ENCODE measurements at regions not wholly inside any gene's neighbourhood (a gene's known extent, or its start where the extent isn't known, plus 50 kb on each side); places are given as distances from the start of the nearest gene placed in this dataset.

- Histone ChIP-seq H3K79me2 (ENCODE audit: low read length) (no peaks in the 10 kb centered on the region), H3K36me3 (replicated peaks; ENCODE audit: insufficient read depth, low read length) (no peaks in the 10 kb centered on the region), H3K4me1 (ENCODE audit: low read length) (no peaks in the 10 kb centered on the region), H3K27ac (ENCODE audit: low read length) (no peak overlapping the region), H4K20me1 (ENCODE audit: insufficient read depth, low read length) (no peaks in the 10 kb centered on the region), H3K27me3 (replicated peaks; ENCODE audit: insufficient read depth, low read length) (no peaks in the 10 kb centered on the region), H3K4me2 (ENCODE audit: low read depth, low read length) (no peak overlapping the region), H3K4me3 (ENCODE audit: low read length) (no peak overlapping the region), H2AFZ (ENCODE audit: low read length) (no peak overlapping the region), H3K9ac (ENCODE audit: low read length) (no peak overlapping the region), H3K9me2 (replicated peaks; ENCODE audit: insufficient read depth, low read length) (no peaks in the 10 kb centered on the region), H3F3A (ENCODE audit: insufficient read depth, low read length) (no peaks in the 10 kb centered on the region), H3K9me3 (replicated peaks; ENCODE audit: insufficient read depth, low read length) (no peaks in the 10 kb centered on the region)
- TF ChIP-seq EZH2phosphoT487 (IDR thresholded peaks at IDR 0.05; ENCODE audit: low read length) (no peak), EZH2 (optimal IDR thresholded peaks at IDR 0.05; ENCODE audit: low read depth, low read length) (no peak)
- TF ChIP-seq, protein P1, sequence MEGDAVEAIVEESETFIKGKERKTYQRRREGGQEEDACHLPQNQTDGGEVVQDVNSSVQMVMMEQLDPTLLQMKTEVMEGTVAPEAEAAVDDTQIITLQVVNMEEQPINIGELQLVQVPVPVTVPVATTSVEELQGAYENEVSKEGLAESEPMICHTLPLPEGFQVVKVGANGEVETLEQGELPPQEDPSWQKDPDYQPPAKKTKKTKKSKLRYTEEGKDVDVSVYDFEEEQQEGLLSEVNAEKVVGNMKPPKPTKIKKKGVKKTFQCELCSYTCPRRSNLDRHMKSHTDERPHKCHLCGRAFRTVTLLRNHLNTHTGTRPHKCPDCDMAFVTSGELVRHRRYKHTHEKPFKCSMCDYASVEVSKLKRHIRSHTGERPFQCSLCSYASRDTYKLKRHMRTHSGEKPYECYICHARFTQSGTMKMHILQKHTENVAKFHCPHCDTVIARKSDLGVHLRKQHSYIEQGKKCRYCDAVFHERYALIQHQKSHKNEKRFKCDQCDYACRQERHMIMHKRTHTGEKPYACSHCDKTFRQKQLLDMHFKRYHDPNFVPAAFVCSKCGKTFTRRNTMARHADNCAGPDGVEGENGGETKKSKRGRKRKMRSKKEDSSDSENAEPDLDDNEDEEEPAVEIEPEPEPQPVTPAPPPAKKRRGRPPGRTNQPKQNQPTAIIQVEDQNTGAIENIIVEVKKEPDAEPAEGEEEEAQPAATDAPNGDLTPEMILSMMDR (IDR thresholded peaks at IDR 0.05; ENCODE audit: low read length): no peak
- no peak for DNase-seq
These were observed 97.8 kb upstream of the ADGRL2 start for GRCh38 chr1:81702903-81703302.

GRCh38 chr1:81702079-81702715 is 98.5 kb upstream of the ADGRL2 start:
- Histone ChIP-seq H3F3A (ENCODE audit: insufficient read depth, low read length) (no peaks in the 10 kb centered on the region), H2AFZ (ENCODE audit: low read length) (no peak overlapping the region), H3K9ac (ENCODE audit: low read length) (no peak overlapping the region), H3K9me3 (replicated peaks; ENCODE audit: insufficient read depth, low read length) (no peaks in the 10 kb centered on the region), H3K36me3 (replicated peaks; ENCODE audit: insufficient read depth, low read length) (no peaks in the 10 kb centered on the region), H3K27ac (ENCODE audit: low read length) (no peak overlapping the region), H3K9me2 (replicated peaks; ENCODE audit: insufficient read depth, low read length) (no peaks in the 10 kb centered on the region), H3K27me3 (replicated peaks; ENCODE audit: insufficient read depth, low read length) (no peaks in the 10 kb centered on the region), H3K4me1 (ENCODE audit: low read length) (no peaks in the 10 kb centered on the region), H3K79me2 (ENCODE audit: low read length) (no peaks in the 10 kb centered on the region), H3K4me2 (ENCODE audit: low read depth, low read length) (no peak overlapping the region), H4K20me1 (ENCODE audit: insufficient read depth, low read length) (no peaks in the 10 kb centered on the region), H3K4me3 (ENCODE audit: low read length) (no peak overlapping the region)
- TF ChIP-seq EZH2 (optimal IDR thresholded peaks at IDR 0.05; ENCODE audit: low read depth, low read length): no peak
- TF ChIP-seq, protein P1 (IDR thresholded peaks at IDR 0.05; ENCODE audit: low read length): no peak
- TF ChIP-seq EZH2phosphoT487 (IDR thresholded peaks at IDR 0.05; ENCODE audit: low read length): no peak
- no peak for DNase-seq

- H2AFZ ChIP-seq (ENCODE audit: low read length): no peak overlapping the region
- no peak overlapping the region for H3K4me3 ChIP-seq (ENCODE audit: low read length)
- no peaks in the 10 kb centered on the region for H3K36me3 ChIP-seq (replicated peaks; ENCODE audit: insufficient read depth, low read length)
- no peak overlapping the region for H3K27ac ChIP-seq (ENCODE audit: low read length)
- TF ChIP-seq, protein P1 (IDR thresholded peaks at IDR 0.05; ENCODE audit: low read length): no peak
- TF ChIP-seq EZH2 (optimal IDR thresholded peaks at IDR 0.05; ENCODE audit: low read depth, low read length): no peak
- TF ChIP-seq EZH2phosphoT487 (IDR thresholded peaks at IDR 0.05; ENCODE audit: low read length): no peak
- H3K9me3 ChIP-seq (replicated peaks; ENCODE audit: insufficient read depth, low read length): no peaks in the 10 kb centered on the region
- H3K9ac ChIP-seq (ENCODE audit: low read length): no peak overlapping the region
- no peaks in the 10 kb centered on the region for H3K4me1 ChIP-seq (ENCODE audit: low read length)
- no peaks in the 10 kb centered on the region for H3K27me3 ChIP-seq (replicated peaks; ENCODE audit: insufficient read depth, low read length)
- no peaks in the 10 kb centered on the region for H3K9me2 ChIP-seq (replicated peaks; ENCODE audit: insufficient read depth, low read length)
- H3K4me2 ChIP-seq (ENCODE audit: low read depth, low read length): no peak overlapping the region
- no peaks in the 10 kb centered on the region for H3F3A ChIP-seq (ENCODE audit: insufficient read depth, low read length)
- no peaks in the 10 kb centered on the region for H4K20me1 ChIP-seq (ENCODE audit: insufficient read depth, low read length)
- no peaks in the 10 kb centered on the region for H3K79me2 ChIP-seq (ENCODE audit: low read length)
- no peak for DNase-seq
These were observed 99.8 kb upstream of the ADGRL2 start for GRCh38 chr1:81700728-81701470.

Data from MM.1S (cell line).